GM06990 (cell line): ENCODE measurements at regions not wholly inside any gene's neighbourhood (a gene's known extent, or its start where the extent isn't known, plus 50 kb on each side); places are given as distances from the start of the nearest gene placed in this dataset.

ENCODE experiments used
- DNase-seq: peaks from one replicate; pipeline ENCODE4 v3.0.0-alpha.2; 2011; ENCODE audit not compliant: insufficient read length; ENCODE audit errors: extremely low read depth
- H3K27me3 ChIP-seq: replicated peaks from 2 replicates; pipeline ENCODE4 v1.6.0; 2011; ENCODE audit warnings: low read length; ENCODE audit not compliant: control insufficient read depth, insufficient read depth
- H3K36me3 ChIP-seq: 2 replicates; pipeline ENCODE4 v1.5.1; 2011; ENCODE audit warnings: low read length; ENCODE audit not compliant: control insufficient read depth, insufficient read depth
- H3K4me3 ChIP-seq: replicated peaks from 2 replicates; pipeline ENCODE4 v1.5.1; 2011; ENCODE audit warnings: low read depth, mild to moderate bottlenecking, control low read depth, low read length
- CTCF ChIP-seq: IDR thresholded peaks from 2 replicates; pipeline ENCODE4 v1.5.1; 2011; ENCODE audit warnings: low read length, control low read depth, mild to moderate bottlenecking, inconsistent platforms; ENCODE audit not compliant: insufficient read depth, poor library complexity, severe bottlenecking

GRCh38 chr4:59380841-59381366 is 1819.2 kb upstream of the ADGRL3 start:
- no peaks in the 10 kb centered on the region for H3K27me3 ChIP-seq

GRCh38 chr4:59381591-59381990 is 1818.5 kb upstream of the ADGRL3 start:
- no peak for TF ChIP-seq CTCF
- Histone ChIP-seq H3K4me3 (no peak overlapping the region), H3K27me3 (no peaks in the 10 kb centered on the region), H3K36me3 (no peaks in the 10 kb centered on the region)
- no peak for DNase-seq

More at GRCh38 chr4:59380841-59381366, 1819.2 kb upstream of the ADGRL3 start:
- TF ChIP-seq CTCF, result no peak
- Histone ChIP-seq H3K4me3 (no peak overlapping the region), H3K36me3 (no peaks in the 10 kb centered on the region)
- no peak for DNase-seq

- no peak overlapping the region for H3K4me3 ChIP-seq
- DNase-seq, result no peak
- TF ChIP-seq CTCF, result no peak
- H3K36me3 ChIP-seq, result no peaks in the 10 kb centered on the region
- no peaks in the 10 kb centered on the region for H3K27me3 ChIP-seq
Observed at GRCh38 chr4:59387759-59388758, 1812.1 kb upstream of the ADGRL3 start.

GRCh38 chr4:59393780-59394179 is 1806.3 kb upstream of the ADGRL3 start:
- no peak for TF ChIP-seq CTCF
- Histone ChIP-seq H3K27me3 (no peaks in the 10 kb centered on the region), H3K4me3 (no peak overlapping the region), H3K36me3 (no peaks in the 10 kb centered on the region)
- no peak for DNase-seq

- no peak for DNase-seq
- Histone ChIP-seq H3K27me3 (no peaks in the 10 kb centered on the region), H3K4me3 (no peak overlapping the region), H3K36me3 (no peaks in the 10 kb centered on the region)
- TF ChIP-seq CTCF, result no peak
Observed at GRCh38 chr4:59400334-59400733, 1799.8 kb upstream of the ADGRL3 start.
